H1 (cell line): ENCODE measurements at regions not wholly inside any gene's neighbourhood (a gene's known extent, or its start where the extent isn't known, plus 50 kb on each side); places are given as distances from the start of the nearest gene placed in this dataset.

Experiments used
- CBX5 ChIP-seq: fragments of 300-800, 300-1000 bp; sonication (generic); IDR thresholded peaks from 2 replicates; pipeline ENCODE4 v1.7.1; 2016; ENCODE audit warnings: antibody characterized with exemption, low read length, low read depth
- E2F6 ChIP-seq: IDR thresholded peaks from 2 replicates; pipeline ENCODE4 v1.6.1; 2012; ENCODE audit warnings: inconsistent platforms
- FOSL1 ChIP-seq: IDR thresholded peaks from 2 replicates; pipeline ENCODE4 v1.6.1; 2011; ENCODE audit warnings: mild to moderate bottlenecking, low read depth, low read length, moderate library complexity; ENCODE audit not compliant: insufficient read depth
- POLR2AphosphoS5 ChIP-seq: IDR thresholded peaks from 2 replicates; pipeline ENCODE4 v1.6.1; 2011; ENCODE audit warnings: low read depth, low read length
- RAD21 ChIP-seq, 2 experiments: IDR thresholded peaks in 1 of 2; conservative IDR thresholded peaks in 1 of 2; 2 replicates each; pipeline ENCODE4 v1.6.1; 2011; ENCODE audit warnings: low read depth in 2 of 2, low read length in 2 of 2, improper control_type of control experiment in 1 of 2, inconsistent platforms in 1 of 2, mild to moderate bottlenecking in 1 of 2, moderate library complexity in 1 of 2
- SIX5 ChIP-seq: IDR thresholded peaks from 2 replicates; pipeline ENCODE4 v1.6.1; 2011; ENCODE audit warnings: mild to moderate bottlenecking, low read depth, low read length

DNA sequence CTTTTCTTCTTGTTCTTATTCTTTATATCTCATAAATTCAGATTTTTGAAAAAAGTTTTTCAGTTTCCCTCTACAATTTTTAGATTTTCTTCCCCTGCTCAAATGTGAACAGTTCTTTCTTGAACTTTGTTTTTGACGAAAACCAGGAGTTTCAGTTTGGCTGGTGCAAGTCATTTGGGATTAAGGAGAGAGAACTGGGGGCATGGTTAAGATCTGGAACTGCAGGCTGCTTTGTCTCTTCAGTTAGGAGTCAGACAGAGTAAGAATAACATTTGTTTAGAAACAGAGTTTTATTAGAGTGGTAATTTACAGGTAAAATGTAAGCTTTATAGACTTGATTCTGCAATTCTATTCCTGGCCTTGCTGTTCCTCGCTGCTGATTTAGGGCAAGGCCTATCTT, 310.5 kb upstream of the C2CD4B start (continued):
- TF ChIP-seq POLR2AphosphoS5 (no peak), E2F6 (no peak), FOSL1 (no peak), RAD21 (IDR thresholded peaks at IDR 0.05 in 1 of 2, conservative IDR thresholded peaks at IDR 0.05 in 1 of 2; ENCODE audit: low read depth in 2 of 2, low read length in 2 of 2) (no peak), SIX5 (no peak), CBX5 (no peak)
